ENCODE measurements at regions not wholly inside any gene's neighbourhood (a gene's known extent, or its start where the extent isn't known, plus 50 kb on each side); places are given as distances from the start of the nearest gene placed in this dataset.
"Not testable (repeated sequence)": the region's sequence is repeated elsewhere in the genome, so short reads cannot be mapped to it uniquely, and the experiment has no call there.

GRCh38 chr1:171397851-171398469 lies 84.0 kb downstream of the FMO4 start:
- H2BK120ac ChIP-seq (ENCODE audit: low read depth, low read length) = no peak overlapping the region
- H3K4me1 ChIP-seq (ENCODE audit: control insufficient read depth in 2 of 2, insufficient read depth in 1 of 2, low read depth in 1 of 2, low read length in 2 of 2) = peaks cover 0 to 6% of the 10 kb centered on the region in 2 donors
- H4K91ac ChIP-seq (ENCODE audit: low read depth, low read length, poor library complexity) = no peak overlapping the region
- H3K9me3 ChIP-seq (replicated peaks in 1 of 2; ENCODE audit: control insufficient read depth in 2 of 2, insufficient read depth in 1 of 2, low read depth in 1 of 2, low read length in 2 of 2) = no peaks in the 10 kb centered on the region
- H3K4me3 ChIP-seq (ENCODE audit: low read length in 2 of 2) = no peak overlapping the region
- H2AK5ac ChIP-seq (ENCODE audit: low read depth, low read length) = no peak overlapping the region
- H2AFZ ChIP-seq (ENCODE audit: low read length) = no peak overlapping the region
- H3K4ac ChIP-seq (ENCODE audit: low read length) = no peak overlapping the region
- no peaks in the 10 kb centered on the region for H3K36me3 ChIP-seq (replicated peaks in 1 of 2; ENCODE audit: control insufficient read depth in 2 of 2, insufficient read depth in 2 of 2, low read length in 2 of 2)
- WGBS, 2 donors (ENCODE audit: extremely low coverage in 2 of 2, insufficient read length in 2 of 2, insufficient replicate concordance in 1 of 2) = no CpG with 5 or more reads among the region's 5 CpGs
- H3K4me2 ChIP-seq (ENCODE audit: insufficient read depth, low read length, poor library complexity, severe bottlenecking) = no peak overlapping the region
- H3K9ac ChIP-seq (ENCODE audit: low read depth, low read length, poor library complexity) = no peak overlapping the region
- no peaks in the 10 kb centered on the region for H3K27me3 ChIP-seq (ENCODE audit: control insufficient read depth in 3 of 3, insufficient read depth in 3 of 3, low read depth in 1 of 3, low read length in 3 of 3)
- H2BK5ac ChIP-seq (ENCODE audit: low read length) = no peak overlapping the region
- H4K8ac ChIP-seq (ENCODE audit: low read depth, low read length) = no peak overlapping the region
- H2BK12ac ChIP-seq (ENCODE audit: low read length) = no peak overlapping the region
- H3K14ac ChIP-seq (ENCODE audit: low read length) = no peak overlapping the region
- H2BK15ac ChIP-seq (ENCODE audit: low read length) = no peak overlapping the region
- no peak overlapping the region for H3K23ac ChIP-seq (ENCODE audit: low read depth, low read length, poor library complexity)
- no peak for DNase-seq (ENCODE audit: low spot score)
- no peak overlapping the region for H3K27ac ChIP-seq (replicated peaks; ENCODE audit: low read length)
- H3K18ac ChIP-seq (ENCODE audit: low read length) = no peak overlapping the region
- no peaks in the 10 kb centered on the region for H3K79me1 ChIP-seq (ENCODE audit: low read depth, low read length)

GRCh38 chr1:171403393-171403792 lies 81.9 kb upstream of the PRRC2C start:
- no peak overlapping the region for H2BK12ac ChIP-seq (ENCODE audit: low read length)
- no peak overlapping the region for H2BK120ac ChIP-seq (ENCODE audit: low read depth, low read length)
- no peak overlapping the region for H2BK15ac ChIP-seq (ENCODE audit: low read length)
- H4K8ac ChIP-seq (ENCODE audit: low read depth, low read length) = no peak overlapping the region
- H3K36me3 ChIP-seq (replicated peaks in 1 of 2; ENCODE audit: control insufficient read depth in 2 of 2, insufficient read depth in 2 of 2, low read length in 2 of 2) = no peaks in the 10 kb centered on the region
- H3K4me2 ChIP-seq (ENCODE audit: insufficient read depth, low read length, poor library complexity, severe bottlenecking) = no peak overlapping the region
- H3K4me1 ChIP-seq (ENCODE audit: control insufficient read depth in 2 of 2, insufficient read depth in 1 of 2, low read depth in 1 of 2, low read length in 2 of 2) = no peaks in the 10 kb centered on the region
- H3K79me1 ChIP-seq (ENCODE audit: low read depth, low read length) = no peaks in the 10 kb centered on the region
- no peaks in the 10 kb centered on the region for H3K27me3 ChIP-seq (ENCODE audit: control insufficient read depth in 3 of 3, insufficient read depth in 3 of 3, low read depth in 1 of 3, low read length in 3 of 3)
- H3K4me3 ChIP-seq (ENCODE audit: low read length in 2 of 2) = no peak overlapping the region
- no peak overlapping the region for H2AK5ac ChIP-seq (ENCODE audit: low read depth, low read length)
- no peak overlapping the region for H2AFZ ChIP-seq (ENCODE audit: low read length)
- peaks cover 0 to 2% of the 10 kb centered on the region in 2 donors for H3K9me3 ChIP-seq (replicated peaks in 1 of 2; ENCODE audit: control insufficient read depth in 2 of 2, insufficient read depth in 1 of 2, low read depth in 1 of 2, low read length in 2 of 2)
- H3K9ac ChIP-seq (ENCODE audit: low read depth, low read length, poor library complexity) = no peak overlapping the region
- no peak overlapping the region for H4K91ac ChIP-seq (ENCODE audit: low read depth, low read length, poor library complexity)
- H3K27ac ChIP-seq (replicated peaks; ENCODE audit: low read length) = no peak overlapping the region
- DNase-seq (ENCODE audit: low spot score) = no peak
- H3K18ac ChIP-seq (ENCODE audit: low read length) = no peak overlapping the region
- no peak overlapping the region for H3K4ac ChIP-seq (ENCODE audit: low read length)
- no peak overlapping the region for H2BK5ac ChIP-seq (ENCODE audit: low read length)
- H3K23ac ChIP-seq (ENCODE audit: low read depth, low read length, poor library complexity) = no peak overlapping the region
- no CpG with 5 or more reads among the region's 7 CpGs for WGBS, 2 donors (ENCODE audit: extremely low coverage in 2 of 2, insufficient read length in 2 of 2, insufficient replicate concordance in 1 of 2)
- no peak overlapping the region for H3K14ac ChIP-seq (ENCODE audit: low read length)

GRCh38 chr1:171405391-171405714 lies 80.0 kb upstream of the PRRC2C start:
- Histone ChIP-seq H3K79me1 (ENCODE audit: low read depth, low read length) (no peaks in the 10 kb centered on the region), H2BK15ac (ENCODE audit: low read length) (no peak overlapping the region), H2AFZ (ENCODE audit: low read length) (no peak overlapping the region), H2BK12ac (ENCODE audit: low read length) (no peak overlapping the region), H4K91ac (ENCODE audit: low read depth, low read length, poor library complexity) (no peak overlapping the region), H3K9ac (ENCODE audit: low read depth, low read length, poor library complexity) (no peak overlapping the region), H2BK5ac (ENCODE audit: low read length) (no peak overlapping the region), H3K18ac (ENCODE audit: low read length) (no peak overlapping the region), H3K36me3 (replicated peaks in 1 of 2; ENCODE audit: control insufficient read depth in 2 of 2, insufficient read depth in 2 of 2, low read length in 2 of 2) (no peaks in the 10 kb centered on the region), H2BK120ac (ENCODE audit: low read depth, low read length) (no peak overlapping the region), H3K4me2 (ENCODE audit: insufficient read depth, low read length, poor library complexity, severe bottlenecking) (no peak overlapping the region), H3K4me1 (ENCODE audit: control insufficient read depth in 2 of 2, insufficient read depth in 1 of 2, low read depth in 1 of 2, low read length in 2 of 2) (no peaks in the 10 kb centered on the region), H3K23ac (ENCODE audit: low read depth, low read length, poor library complexity) (no peak overlapping the region), H2AK5ac (ENCODE audit: low read depth, low read length) (no peak overlapping the region), H3K9me3 (replicated peaks in 1 of 2; ENCODE audit: control insufficient read depth in 2 of 2, insufficient read depth in 1 of 2, low read depth in 1 of 2, low read length in 2 of 2) (peaks cover 0 to 2% of the 10 kb centered on the region in 2 donors), H3K14ac (ENCODE audit: low read length) (no peak overlapping the region), H3K27ac (replicated peaks; ENCODE audit: low read length) (no peak overlapping the region), H3K4ac (ENCODE audit: low read length) (no peak overlapping the region), H4K8ac (ENCODE audit: low read depth, low read length) (no peak overlapping the region), H3K27me3 (ENCODE audit: control insufficient read depth in 3 of 3, insufficient read depth in 3 of 3, low read depth in 1 of 3, low read length in 3 of 3) (no peaks in the 10 kb centered on the region), H3K4me3 (ENCODE audit: low read length in 2 of 2) (no peak overlapping the region)
- DNase-seq (ENCODE audit: low spot score) = no peak
- WGBS, 2 donors (ENCODE audit: extremely low coverage in 2 of 2, insufficient read length in 2 of 2, insufficient replicate concordance in 1 of 2) = no CpG with 5 or more reads among the region's 1 CpG

GRCh38 chr1:171413557-171413956 lies 71.8 kb upstream of the PRRC2C start:
- not testable (repeated sequence) for H3K79me1 ChIP-seq (ENCODE audit: low read depth, low read length); H2AK5ac ChIP-seq (ENCODE audit: low read depth, low read length); H3K4me2 ChIP-seq (ENCODE audit: insufficient read depth, low read length, poor library complexity, severe bottlenecking); DNase-seq (ENCODE audit: low spot score); H3K4me1 ChIP-seq (ENCODE audit: control insufficient read depth in 2 of 2, insufficient read depth in 1 of 2, low read depth in 1 of 2, low read length in 2 of 2); H3K27me3 ChIP-seq (ENCODE audit: control insufficient read depth in 3 of 3, insufficient read depth in 3 of 3, low read depth in 1 of 3, low read length in 3 of 3); H2BK5ac ChIP-seq (ENCODE audit: low read length); H2BK120ac ChIP-seq (ENCODE audit: low read depth, low read length); H4K8ac ChIP-seq (ENCODE audit: low read depth, low read length); H3K14ac ChIP-seq (ENCODE audit: low read length); H2BK15ac ChIP-seq (ENCODE audit: low read length); H3K36me3 ChIP-seq (replicated peaks in 1 of 2; ENCODE audit: control insufficient read depth in 2 of 2, insufficient read depth in 2 of 2, low read length in 2 of 2); H3K4ac ChIP-seq (ENCODE audit: low read length); H3K9ac ChIP-seq (ENCODE audit: low read depth, low read length, poor library complexity); H2BK12ac ChIP-seq (ENCODE audit: low read length); H3K9me3 ChIP-seq (replicated peaks in 1 of 2; ENCODE audit: control insufficient read depth in 2 of 2, insufficient read depth in 1 of 2, low read depth in 1 of 2, low read length in 2 of 2); H3K18ac ChIP-seq (ENCODE audit: low read length); H3K4me3 ChIP-seq (ENCODE audit: low read length in 2 of 2); H3K23ac ChIP-seq (ENCODE audit: low read depth, low read length, poor library complexity); H4K91ac ChIP-seq (ENCODE audit: low read depth, low read length, poor library complexity); H3K27ac ChIP-seq (replicated peaks; ENCODE audit: low read length); H2AFZ ChIP-seq (ENCODE audit: low read length)
- no CpG with 5 or more reads among the region's 6 CpGs for WGBS, 2 donors (ENCODE audit: extremely low coverage in 2 of 2, insufficient read length in 2 of 2, insufficient replicate concordance in 1 of 2)
